ENCODE measurements at regions not wholly inside any gene's neighbourhood (a gene's known extent, or its start where the extent isn't known, plus 50 kb on each side); places are given as distances from the start of the nearest gene placed in this dataset.
"Not testable (repeated sequence)": the region's sequence is repeated elsewhere in the genome, so short reads cannot be mapped to it uniquely, and the experiment has no call there.

- no peak for TF ChIP-seq ZNF462 (CRISPR knock-in tag; IDR thresholded peaks at IDR 0.05)
Observed at GRCh38 chr3:158953131-158953530, 151.3 kb downstream of the MFSD1 start (continued).

- peaks cover 17% of the 10 kb centered on the region; the same call in 1 of the 2 replicates for H3K9me2 ChIP-seq (ENCODE audit: insufficient read depth)
- Mint-ChIP-seq H3K4me3 (no peak overlapping the region), H3K9me3 (no peaks in the 10 kb centered on the region; the same call in 2 of the 3 replicates), H3K4me1 (no peaks in the 10 kb centered on the region), H3K27ac (no peak overlapping the region), H3K36me3 (ENCODE audit: low read depth) (no peaks in the 10 kb centered on the region), H3K27me3 (ENCODE audit: insufficient read depth, low read depth, poor library complexity) (peaks cover 2% of the 10 kb centered on the region)
- no peaks in the 10 kb centered on the region for H3K27me3 ChIP-seq (ENCODE audit: insufficient read depth)
- no peak overlapping the region for H3K4me3 ChIP-seq
- H3F3A ChIP-seq (replicated peaks; ENCODE audit: low read depth): no peaks in the 10 kb centered on the region
- H4K20me1 ChIP-seq (replicated peaks; ENCODE audit: insufficient read depth): no peaks in the 10 kb centered on the region
- H2AFZ ChIP-seq: peak overlapping the region; percentile 59
- no peaks in the 10 kb centered on the region for H3K36me3 ChIP-seq (ENCODE audit: insufficient read depth)
- no peaks in the 10 kb centered on the region for H3K4me1 ChIP-seq (ENCODE audit: insufficient read depth)
- no peak overlapping the region for H3K27ac ChIP-seq (ENCODE audit: low read depth)
- no peaks in the 10 kb centered on the region for H3K79me2 ChIP-seq (replicated peaks; ENCODE audit: insufficient read depth)
- no peak overlapping the region for H3K4me2 ChIP-seq
- no peak for DNase-seq (ENCODE audit: low spot score)
- ATAC-seq: no peak
- no peak for TF ChIP-seq STAT1 (IDR thresholded peaks at IDR 0.05; ENCODE audit: unreplicated experiment)
Observed at GRCh38 chr3:158954420-158954819, 152.6 kb downstream of the MFSD1 start.

- DNase-seq (ENCODE audit: low spot score); H3K79me2 ChIP-seq (replicated peaks; ENCODE audit: insufficient read depth); ATAC-seq; H3K36me3 Mint-ChIP-seq (ENCODE audit: low read depth); H3K4me3 Mint-ChIP-seq; H3K27me3 Mint-ChIP-seq (ENCODE audit: insufficient read depth, low read depth, poor library complexity); H3F3A ChIP-seq (replicated peaks; ENCODE audit: low read depth); H3K27ac ChIP-seq (ENCODE audit: low read depth); H3K4me2 ChIP-seq; H4K20me1 ChIP-seq (replicated peaks; ENCODE audit: insufficient read depth); H3K9me3 Mint-ChIP-seq; H3K4me3 ChIP-seq; H3K36me3 ChIP-seq (ENCODE audit: insufficient read depth); H3K27ac Mint-ChIP-seq; H3K27me3 ChIP-seq (ENCODE audit: insufficient read depth); H2AFZ ChIP-seq: not testable (repeated sequence)
- peaks cover 19% of the 10 kb centered on the region for H3K4me1 Mint-ChIP-seq
- peaks cover 19% of the 10 kb centered on the region for H3K4me1 ChIP-seq (ENCODE audit: insufficient read depth)
- H3K9me2 ChIP-seq (ENCODE audit: insufficient read depth): peaks cover 35% of the 10 kb centered on the region
Observed at GRCh38 chr3:158957777-158958176, 155.9 kb downstream of the MFSD1 start.
